Mucosa of rectum (tissue), 2 donors: ENCODE measurements at regions not wholly inside any gene's neighbourhood (a gene's known extent, or its start where the extent isn't known, plus 50 kb on each side); places are given as distances from the start of the nearest gene placed in this dataset.
"Not testable (repeated sequence)": the region's sequence is repeated elsewhere in the genome, so short reads cannot be mapped to it uniquely, and the experiment has no call there.

ENCODE experiments used
- H3K27ac ChIP-seq, 2 donors: one replicate each; pipeline ENCODE4 v1.7.0; 2013; ENCODE audit warnings: inconsistent platforms in 2 of 2, low read depth in 2 of 2, low read length in 2 of 2
- H3K27me3 ChIP-seq, 2 donors: one replicate each; pipeline ENCODE4 v1.7.0; 2013; ENCODE audit warnings: low read length in 2 of 2; ENCODE audit not compliant: control insufficient read depth in 2 of 2, insufficient read depth in 2 of 2
- H3K36me3 ChIP-seq, 2 donors: one replicate each; pipeline ENCODE4 v1.7.0; 2013; ENCODE audit warnings: low read length in 2 of 2; ENCODE audit not compliant: control insufficient read depth in 2 of 2, insufficient read depth in 2 of 2
- H3K4me1 ChIP-seq, 2 donors: one replicate each; pipeline ENCODE4 v1.7.0; 2013; ENCODE audit warnings: low read length in 2 of 2, mild to moderate bottlenecking in 1 of 2; ENCODE audit not compliant: control insufficient read depth in 2 of 2, insufficient read depth in 2 of 2
- H3K4me3 ChIP-seq, 2 donors: one replicate each; pipeline ENCODE4 v1.7.0; 2013; ENCODE audit warnings: low read length in 2 of 2
- H3K9ac ChIP-seq, 2 donors: one replicate each; pipeline ENCODE4 v1.7.0; 2013; ENCODE audit warnings: low read length in 2 of 2, low read depth in 1 of 2, mild to moderate bottlenecking in 1 of 2
- H3K9me3 ChIP-seq, 2 donors: one replicate each; pipeline ENCODE4 v1.7.0; 2013; ENCODE audit warnings: low read length in 2 of 2; ENCODE audit not compliant: control insufficient read depth in 2 of 2
- donor health status: healthy.
- donor health status: Normal muscosa, but diverticular disease.

DNA sequence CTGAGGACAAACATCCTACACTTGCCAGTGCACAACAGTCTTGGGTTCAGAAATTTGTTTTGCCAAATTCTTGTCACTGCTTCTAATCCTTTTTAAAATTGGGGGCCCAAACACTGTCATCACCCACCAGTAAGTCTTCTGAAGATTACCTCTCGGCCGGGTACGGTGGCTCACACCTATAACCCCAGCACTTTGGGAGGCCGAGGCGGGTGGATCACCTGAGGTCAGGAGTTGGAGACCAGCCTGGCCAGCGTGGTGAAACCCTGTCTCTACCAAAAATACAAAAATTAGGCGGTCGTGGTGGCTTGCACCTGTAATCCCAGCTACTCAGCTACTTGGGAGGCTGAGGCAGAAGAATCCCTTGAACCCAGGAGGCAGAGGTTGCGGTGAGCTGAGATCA lies 87.8 kb upstream of the DMRT1 start:
- not testable (repeated sequence) for H3K27ac ChIP-seq, H3K4me1 ChIP-seq, H3K36me3 ChIP-seq, H3K27me3 ChIP-seq, H3K9me3 ChIP-seq, H3K4me3 ChIP-seq, H3K9ac ChIP-seq

DNA sequence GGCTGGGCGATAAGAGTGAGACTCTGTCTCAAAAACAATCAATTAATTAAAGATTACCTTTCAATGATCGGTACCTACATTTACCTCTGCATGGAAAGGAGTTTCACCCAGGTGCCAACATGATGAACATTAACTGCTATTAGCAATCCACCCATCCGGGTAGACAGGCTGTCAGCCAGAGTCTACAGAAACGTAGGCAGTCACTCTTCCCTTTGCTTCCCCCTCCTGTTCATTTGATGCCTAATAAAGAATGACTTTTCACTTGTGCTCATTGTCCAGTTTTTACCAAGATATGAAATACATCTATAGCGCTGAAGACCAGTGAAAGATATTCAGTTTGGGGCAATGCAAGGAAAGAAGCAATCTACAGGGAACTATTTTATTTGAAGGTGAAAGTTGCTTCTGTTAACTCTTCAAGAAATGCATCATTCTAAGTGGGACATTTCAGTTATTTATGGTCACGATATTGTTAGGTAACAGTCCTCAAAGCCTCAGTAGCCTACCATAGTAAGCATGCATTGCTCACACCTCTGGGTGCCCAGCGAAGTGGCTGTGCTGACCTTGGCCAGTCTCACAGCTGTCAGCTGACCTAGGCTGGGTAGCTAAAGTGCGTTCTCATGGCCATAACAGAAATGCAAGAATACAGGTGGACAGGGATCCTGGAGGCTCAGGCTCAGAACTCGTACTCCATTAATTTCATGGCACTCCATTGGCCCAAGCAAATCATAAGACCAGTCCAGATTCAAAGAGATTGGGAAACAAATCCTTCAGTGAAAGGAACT lies 87.2 kb upstream of the DMRT1 start:
- no peaks in the 10 kb centered on the region for H3K9me3 ChIP-seq
- no peak overlapping the region for H3K4me3 ChIP-seq
- peaks cover 0 to 3% of the 10 kb centered on the region in 2 donors for H3K36me3 ChIP-seq
- no peak overlapping the region for H3K9ac ChIP-seq
- peaks cover 0 to 4% of the 10 kb centered on the region in 2 donors for H3K4me1 ChIP-seq
- no peaks in the 10 kb centered on the region for H3K27me3 ChIP-seq
- no peak overlapping the region for H3K27ac ChIP-seq

GRCh38 chr9:755454-756381 lies 85.8 kb upstream of the DMRT1 start:
- no peaks in the 10 kb centered on the region for H3K9me3 ChIP-seq
- H3K27ac ChIP-seq = no peak overlapping the region
- H3K9ac ChIP-seq = no peak overlapping the region
- peaks cover 0 to 4% of the 10 kb centered on the region in 2 donors for H3K4me1 ChIP-seq
- H3K4me3 ChIP-seq = no peak overlapping the region
- no peaks in the 10 kb centered on the region for H3K27me3 ChIP-seq
- peaks cover 0 to 3% of the 10 kb centered on the region in 2 donors for H3K36me3 ChIP-seq

DNA sequence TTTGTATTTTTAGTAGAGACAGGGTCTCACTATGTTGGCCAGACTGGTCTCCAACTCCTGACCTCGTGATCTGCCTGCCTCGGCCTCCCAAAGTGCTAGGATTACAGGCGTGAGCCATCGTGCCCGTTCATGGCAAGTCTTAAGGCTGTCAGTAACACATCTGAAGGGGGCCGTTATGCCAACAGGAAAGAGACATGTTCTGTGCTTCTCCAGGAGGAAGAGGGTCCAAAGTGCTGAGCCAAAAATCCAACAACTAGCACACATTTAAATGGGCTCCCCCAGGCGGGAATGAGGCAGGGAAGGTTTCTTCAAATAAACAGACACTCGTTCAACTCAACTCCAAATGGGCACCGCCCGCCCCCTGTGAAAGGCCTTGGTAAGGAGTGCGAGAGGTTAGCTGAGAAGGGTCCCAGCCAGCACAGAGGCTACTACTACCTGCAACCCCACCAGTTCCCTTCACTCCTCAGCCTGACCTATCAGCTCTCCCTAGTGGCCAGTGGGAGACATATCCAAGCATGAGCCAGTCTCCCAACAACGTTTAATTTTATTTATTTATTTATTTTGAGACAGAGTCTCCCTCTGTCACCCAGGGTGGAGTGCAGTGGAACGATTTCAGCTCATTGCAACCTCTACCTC lies 84.1 kb upstream of the DMRT1 start:
- Histone ChIP-seq H3K27ac (no peak overlapping the region), H3K4me1 (no peaks in the 10 kb centered on the region), H3K27me3 (no peaks in the 10 kb centered on the region), H3K9ac (no peak overlapping the region), H3K9me3 (no peaks in the 10 kb centered on the region), H3K4me3 (no peak overlapping the region), H3K36me3 (peaks cover 0 to 3% of the 10 kb centered on the region in 2 donors)

DNA sequence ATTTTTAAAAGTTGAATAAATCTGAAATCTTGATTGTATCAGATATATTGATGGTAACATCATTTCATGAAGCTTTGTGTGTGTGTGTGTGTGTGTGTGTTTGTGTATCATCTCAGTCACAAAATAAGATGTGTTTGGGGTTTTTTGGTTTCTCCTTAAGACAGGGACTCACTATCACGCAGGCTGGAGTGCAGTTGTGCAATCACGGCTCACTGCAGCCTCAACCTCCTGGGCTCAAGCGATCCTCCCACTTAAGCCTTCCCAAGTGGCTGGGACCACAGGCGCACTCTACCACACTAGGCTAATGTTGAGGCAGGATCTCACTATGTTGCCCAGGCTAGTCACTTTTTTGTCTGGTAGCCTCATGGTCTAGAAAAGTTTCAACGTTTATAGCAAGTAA lies 83.4 kb upstream of the DMRT1 start:
- H3K9me3 ChIP-seq = no peaks in the 10 kb centered on the region
- no peaks in the 10 kb centered on the region for H3K4me1 ChIP-seq
- no peaks in the 10 kb centered on the region for H3K27me3 ChIP-seq

DNA sequence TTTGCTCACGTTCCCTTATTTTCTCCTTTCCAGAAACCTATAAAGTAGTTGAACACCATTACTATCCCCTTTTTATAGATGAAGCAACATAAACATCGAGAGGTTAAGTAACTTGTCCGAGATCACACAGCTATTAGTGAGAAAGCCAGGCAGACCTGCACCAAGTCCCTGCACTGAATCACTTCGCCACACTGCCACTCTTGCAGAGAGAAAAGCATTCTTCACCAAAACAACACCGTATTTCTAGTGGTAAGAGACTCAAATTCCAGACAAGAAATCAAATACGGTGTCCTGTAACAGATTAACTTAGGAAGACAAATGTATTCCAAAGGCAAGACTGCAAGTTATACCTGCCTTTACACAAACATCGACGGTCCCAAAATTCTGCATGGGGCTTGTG lies 82.0 kb upstream of the DMRT1 start:
- H3K27me3 ChIP-seq = no peaks in the 10 kb centered on the region
- H3K9me3 ChIP-seq = no peaks in the 10 kb centered on the region
- H3K9ac ChIP-seq = no peak overlapping the region
- H3K4me3 ChIP-seq = no peak overlapping the region
- H3K27ac ChIP-seq = no peak overlapping the region
- peaks cover 0 to 3% of the 10 kb centered on the region in 2 donors for H3K4me1 ChIP-seq
- no peaks in the 10 kb centered on the region for H3K36me3 ChIP-seq

More for the DNA sequence above, 83.4 kb upstream of the DMRT1 start:
- Histone ChIP-seq H3K36me3 (no peaks in the 10 kb centered on the region), H3K27ac (no peak overlapping the region), H3K4me3 (no peak overlapping the region), H3K9ac (no peak overlapping the region)

- no peaks in the 10 kb centered on the region for H3K9me3 ChIP-seq
- no peak overlapping the region for H3K4me3 ChIP-seq
- H3K27me3 ChIP-seq = no peaks in the 10 kb centered on the region
- H3K27ac ChIP-seq = no peak overlapping the region
- H3K9ac ChIP-seq = no peak overlapping the region
- no peaks in the 10 kb centered on the region for H3K36me3 ChIP-seq
- peaks cover 0 to 3% of the 10 kb centered on the region in 2 donors for H3K4me1 ChIP-seq
Observed at GRCh38 chr9:759983-760736, 81.3 kb upstream of the DMRT1 start.

GRCh38 chr9:761176-761792 lies 80.2 kb upstream of the DMRT1 start:
- H3K4me3 ChIP-seq = no peak overlapping the region
- H3K4me1 ChIP-seq = peaks cover 0 to 3% of the 10 kb centered on the region in 2 donors
- H3K9ac ChIP-seq = no peak overlapping the region
- no peaks in the 10 kb centered on the region for H3K36me3 ChIP-seq
- H3K27ac ChIP-seq = no peak overlapping the region
- no peaks in the 10 kb centered on the region for H3K27me3 ChIP-seq
- no peaks in the 10 kb centered on the region for H3K9me3 ChIP-seq

GRCh38 chr9:761793-762560 lies 79.5 kb upstream of the DMRT1 start:
- Histone ChIP-seq H3K27ac (no peak overlapping the region), H3K27me3 (no peaks in the 10 kb centered on the region), H3K9ac (no peak overlapping the region), H3K9me3 (no peaks in the 10 kb centered on the region), H3K36me3 (no peaks in the 10 kb centered on the region), H3K4me3 (no peak overlapping the region), H3K4me1 (peaks cover 0 to 3% of the 10 kb centered on the region in 2 donors)
